Muscle of leg (tissue), 3 donors: ENCODE measurements at regions not wholly inside any gene's neighbourhood (a gene's known extent, or its start where the extent isn't known, plus 50 kb on each side); places are given as distances from the start of the nearest gene placed in this dataset.

ENCODE experiments used
- DNase-seq: peaks from one replicate; pipeline ENCODE4 v3.0.0; 2013
- H3K27ac ChIP-seq: one replicate; pipeline ENCODE4 v1.5.1; 2013; ENCODE audit warnings: mild to moderate bottlenecking, low read length, control low read depth
- H3K27me3 ChIP-seq: one replicate; pipeline ENCODE4 v1.6.1; 2013; ENCODE audit warnings: low read length; ENCODE audit not compliant: control insufficient read depth, insufficient read depth
- H3K36me3 ChIP-seq: one replicate; pipeline ENCODE4 v1.6.1; 2013; ENCODE audit warnings: low read length; ENCODE audit not compliant: control insufficient read depth, insufficient read depth
- H3K4me1 ChIP-seq: one replicate; pipeline ENCODE4 v1.6.1; 2013; ENCODE audit warnings: low read length; ENCODE audit not compliant: control insufficient read depth, insufficient read depth
- H3K4me3 ChIP-seq: one replicate; pipeline ENCODE4 v1.5.1; 2013; ENCODE audit warnings: low read length, control low read depth
- H3K9me3 ChIP-seq: replicated peaks from 2 replicates; pipeline ENCODE4 v1.6.1; 2013; ENCODE audit warnings: low read depth, low read length; ENCODE audit not compliant: control insufficient read depth
- WGBS: methylation state at CpG from one replicate; pipeline ENCODE4 v1.1.5; 2013; ENCODE audit warnings: missing lambda C conversion rate; ENCODE audit not compliant: insufficient coverage; 5-methylcytosine and 5-hydroxymethylcytosine counted together

DNA sequence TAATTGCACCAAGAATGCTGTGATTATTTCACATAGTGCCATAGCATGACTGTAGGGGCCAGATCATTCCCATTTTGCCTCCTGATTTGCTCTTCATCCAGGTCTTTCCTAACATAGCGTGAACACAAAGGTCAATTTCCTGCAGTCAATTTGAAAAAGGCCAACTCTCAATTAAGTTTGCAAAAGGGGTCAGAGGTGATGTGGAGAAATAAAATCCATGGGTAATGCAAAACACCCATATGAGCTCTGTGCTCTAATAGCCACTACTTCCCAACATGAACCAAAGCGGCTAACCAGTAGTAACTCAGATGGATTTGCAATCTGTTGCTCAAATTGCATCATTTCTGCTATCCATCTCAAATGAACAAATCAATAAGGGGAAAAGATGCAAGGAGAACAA is 275.5 kb upstream of the SOX9 start:
- no CpG with 5 or more reads among the region's 2 CpGs for WGBS
- no peak for DNase-seq
- no peaks in the 10 kb centered on the region for H3K4me1 ChIP-seq

DNA sequence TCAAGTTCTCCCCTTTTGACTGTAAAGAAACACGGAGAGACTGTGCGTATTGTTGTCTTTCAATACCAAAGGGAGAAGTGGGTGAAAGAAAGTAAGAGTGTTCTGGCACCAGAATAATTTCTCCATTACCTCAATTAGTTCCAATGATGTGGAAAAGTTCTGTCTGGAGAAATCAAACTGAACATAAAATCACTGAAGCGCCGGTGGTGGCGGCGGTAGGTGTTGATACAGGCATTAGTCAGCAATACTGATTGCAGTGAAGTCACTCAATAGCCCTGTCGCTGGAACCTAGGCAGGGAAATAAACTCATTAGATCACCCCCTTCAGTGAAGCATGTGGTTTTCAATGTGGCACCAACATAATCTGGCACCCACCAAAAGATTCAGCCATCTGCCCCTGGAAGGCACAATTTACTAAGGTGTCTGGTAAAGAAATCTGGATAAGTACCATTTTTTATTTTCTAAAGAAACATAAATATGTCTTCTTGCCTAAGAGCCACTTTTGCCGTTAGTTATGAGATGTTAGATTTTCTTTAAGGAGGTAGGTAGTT is 274.2 kb upstream of the SOX9 start:
- no peaks in the 10 kb centered on the region for H3K36me3 ChIP-seq
- H3K9me3 ChIP-seq, result peaks cover 6% of the 10 kb centered on the region
- H3K27me3 ChIP-seq, result no peaks in the 10 kb centered on the region
- H3K27ac ChIP-seq, result no peak overlapping the region
- DNase-seq, result no peak
- 80% methylated on average over 2 of the region's 8 CpGs for WGBS
- H3K4me1 ChIP-seq, result no peaks in the 10 kb centered on the region
- no peak overlapping the region for H3K4me3 ChIP-seq

More for the DNA sequence above, 275.5 kb upstream of the SOX9 start:
- no peaks in the 10 kb centered on the region for H3K27me3 ChIP-seq
- no peak overlapping the region for H3K4me3 ChIP-seq
- no peak overlapping the region for H3K27ac ChIP-seq
- H3K9me3 ChIP-seq, result peaks cover 6% of the 10 kb centered on the region
- H3K36me3 ChIP-seq, result no peaks in the 10 kb centered on the region

DNA sequence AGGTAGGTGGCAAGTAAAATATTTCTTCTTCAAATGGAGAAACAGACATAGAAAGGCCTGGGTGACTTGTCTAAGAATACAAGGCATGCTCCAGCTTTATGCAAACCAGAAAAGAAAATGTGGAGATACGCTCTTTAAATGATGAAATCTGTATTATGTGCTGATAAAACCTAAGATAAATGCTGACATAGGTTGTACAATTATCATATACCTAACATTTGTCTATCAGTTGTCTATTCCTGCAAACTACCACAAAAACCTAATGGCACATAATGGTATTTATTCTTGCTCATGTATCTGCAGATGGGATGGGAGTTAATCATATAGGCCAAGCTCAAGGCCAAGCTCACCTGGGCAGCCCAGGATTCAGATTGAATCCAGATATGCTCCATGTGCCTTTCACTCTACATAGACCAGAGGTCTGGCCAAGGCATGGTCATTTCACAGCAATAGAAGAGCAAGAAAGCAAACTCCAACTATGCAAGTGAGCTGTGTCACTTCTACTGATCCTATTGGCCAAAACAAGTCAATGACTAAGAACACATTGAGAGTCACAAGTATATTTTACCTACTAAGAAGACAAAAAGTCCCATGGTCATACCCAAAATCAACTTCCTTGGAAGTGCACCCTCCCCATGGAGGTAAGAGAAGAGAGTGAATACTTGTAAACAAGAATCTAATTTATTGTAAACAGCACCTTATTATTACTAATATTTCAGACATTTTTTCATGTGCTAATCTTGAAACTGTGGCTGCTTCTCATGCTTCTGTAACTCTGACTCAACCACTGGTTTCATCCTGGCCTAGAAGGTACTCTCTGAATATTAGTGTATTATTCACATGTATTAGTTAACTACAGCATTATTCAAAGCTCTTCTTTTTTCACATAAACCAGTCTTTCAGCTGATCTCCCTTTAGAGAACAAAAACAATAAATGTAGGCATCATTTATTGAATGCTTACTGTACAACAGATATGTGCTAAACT is 270.7 kb upstream of the SOX9 start:
- Histone ChIP-seq H3K36me3 (no peaks in the 10 kb centered on the region), H3K4me1 (no peaks in the 10 kb centered on the region), H3K4me3 (no peak overlapping the region), H3K9me3 (no peaks in the 10 kb centered on the region), H3K27me3 (no peaks in the 10 kb centered on the region), H3K27ac (no peak overlapping the region)
- WGBS, result no CpG with 5 or more reads among the region's 1 CpG
- no peak for DNase-seq

- H3K4me3 ChIP-seq, result no peak overlapping the region
- H3K9me3 ChIP-seq, result no peaks in the 10 kb centered on the region
- no peak overlapping the region for H3K27ac ChIP-seq
- DNase-seq, result no peak
- H3K27me3 ChIP-seq, result no peaks in the 10 kb centered on the region
- no CpG with 5 or more reads among the region's 2 CpGs for WGBS
- H3K4me1 ChIP-seq, result no peaks in the 10 kb centered on the region
- no peaks in the 10 kb centered on the region for H3K36me3 ChIP-seq
Measured at GRCh38 chr17:71850812-71851211, 270.0 kb upstream of the SOX9 start.

- no peaks in the 10 kb centered on the region for H3K36me3 ChIP-seq
- H3K9me3 ChIP-seq, result no peaks in the 10 kb centered on the region
- no CpG with 5 or more reads among the region's 4 CpGs for WGBS
- no peak for DNase-seq
- H3K4me3 ChIP-seq, result no peak overlapping the region
- H3K27me3 ChIP-seq, result no peaks in the 10 kb centered on the region
- H3K4me1 ChIP-seq, result no peaks in the 10 kb centered on the region
- H3K27ac ChIP-seq, result no peak overlapping the region
Measured at GRCh38 chr17:71855010-71855409, 265.8 kb upstream of the SOX9 start.

DNA sequence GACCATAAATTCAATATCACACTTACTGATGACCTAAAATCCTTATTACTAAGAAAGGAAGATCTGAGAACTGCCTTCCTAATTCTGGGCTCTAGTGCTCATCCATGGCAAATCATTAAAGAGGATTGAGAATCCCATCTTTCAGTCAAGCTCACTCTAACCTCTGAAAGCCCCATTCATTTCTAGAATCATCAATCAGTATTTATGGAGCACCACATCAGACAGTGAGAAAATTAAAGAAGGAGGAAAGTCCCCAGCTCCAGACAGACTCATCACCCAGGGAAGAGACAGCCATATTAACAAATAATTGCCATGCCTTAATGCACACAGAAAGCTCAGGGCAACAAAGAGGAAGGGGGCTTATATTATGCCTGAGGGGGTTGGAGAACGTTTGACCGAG is 256.1 kb upstream of the SOX9 start:
- no CpG with 5 or more reads among the region's 2 CpGs for WGBS
- Histone ChIP-seq H3K27ac (no peak overlapping the region), H3K36me3 (no peaks in the 10 kb centered on the region), H3K9me3 (no peaks in the 10 kb centered on the region), H3K27me3 (no peaks in the 10 kb centered on the region), H3K4me3 (no peak overlapping the region), H3K4me1 (no peaks in the 10 kb centered on the region)
- DNase-seq, result no peak

- Histone ChIP-seq H3K4me3 (no peak overlapping the region), H3K27ac (no peak overlapping the region), H3K9me3 (no peaks in the 10 kb centered on the region), H3K4me1 (peaks cover 2% of the 10 kb centered on the region), H3K27me3 (no peaks in the 10 kb centered on the region), H3K36me3 (no peaks in the 10 kb centered on the region)
- DNase-seq, result no peak
- 83% methylated on average over 6 of the region's 7 CpGs for WGBS
Measured at GRCh38 chr17:71866095-71866494, 254.7 kb upstream of the SOX9 start.

GRCh38 chr17:71869293-71869692 is 251.5 kb upstream of the SOX9 start:
- Histone ChIP-seq H3K27me3 (no peaks in the 10 kb centered on the region), H3K4me3 (no peak overlapping the region), H3K36me3 (no peaks in the 10 kb centered on the region), H3K9me3 (no peaks in the 10 kb centered on the region), H3K4me1 (peaks cover 7% of the 10 kb centered on the region), H3K27ac (no peak overlapping the region)
- WGBS, result 66% methylated on average over 3 of the region's 4 CpGs
- no peak for DNase-seq

DNA sequence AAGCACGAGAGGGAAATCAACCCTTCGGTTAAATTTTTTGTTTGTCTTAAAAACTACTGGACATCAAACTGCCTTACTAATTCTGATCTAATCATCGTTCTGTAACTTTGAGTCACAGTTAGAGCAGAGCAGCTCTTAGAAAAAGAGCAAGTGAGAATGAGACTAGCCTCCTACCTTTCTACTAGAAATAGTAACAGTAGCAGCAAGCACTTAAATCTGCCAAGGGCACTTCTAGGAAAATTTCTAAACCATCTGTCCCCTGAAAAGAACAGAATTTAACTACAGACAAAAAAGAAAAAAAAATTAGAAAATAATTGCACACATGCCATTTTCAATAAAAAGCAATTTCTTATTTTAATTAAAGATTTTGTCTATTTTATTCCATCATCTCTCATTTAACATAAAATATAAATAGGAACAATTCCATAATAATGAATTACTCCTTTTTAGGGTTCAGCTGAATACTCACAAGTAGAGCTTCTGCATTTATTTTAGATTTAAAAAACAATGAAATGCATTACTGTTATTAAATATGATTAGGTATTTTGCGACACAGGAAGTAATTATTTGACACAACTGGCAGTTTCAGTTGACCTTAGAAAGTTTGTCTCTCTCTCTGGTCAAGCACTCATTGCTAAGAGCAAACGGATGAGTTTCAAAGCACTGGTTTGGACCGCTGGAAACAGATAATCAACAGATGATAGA is 250.8 kb upstream of the SOX9 start:
- Histone ChIP-seq H3K4me3 (no peak overlapping the region), H3K27ac (no peak overlapping the region), H3K9me3 (no peaks in the 10 kb centered on the region), H3K27me3 (no peaks in the 10 kb centered on the region), H3K4me1 (peaks cover 7% of the 10 kb centered on the region), H3K36me3 (no peaks in the 10 kb centered on the region)
- peak; percentile 39 for DNase-seq
- no CpG with 5 or more reads among the region's 6 CpGs for WGBS

- H3K4me3 ChIP-seq, result no peak overlapping the region
- no peaks in the 10 kb centered on the region for H3K36me3 ChIP-seq
- peaks cover 7% of the 10 kb centered on the region for H3K4me1 ChIP-seq
- H3K9me3 ChIP-seq, result no peaks in the 10 kb centered on the region
- H3K27ac ChIP-seq, result no peak overlapping the region
- no peak for DNase-seq
- no CpG with 5 or more reads among the region's 1 CpG for WGBS
- no peaks in the 10 kb centered on the region for H3K27me3 ChIP-seq
Measured at GRCh38 chr17:71870546-71870862, 250.3 kb upstream of the SOX9 start.
